ENCODE measurements at regions not wholly inside any gene's neighbourhood (a gene's known extent, or its start where the extent isn't known, plus 50 kb on each side); places are given as distances from the start of the nearest gene placed in this dataset.

DNA sequence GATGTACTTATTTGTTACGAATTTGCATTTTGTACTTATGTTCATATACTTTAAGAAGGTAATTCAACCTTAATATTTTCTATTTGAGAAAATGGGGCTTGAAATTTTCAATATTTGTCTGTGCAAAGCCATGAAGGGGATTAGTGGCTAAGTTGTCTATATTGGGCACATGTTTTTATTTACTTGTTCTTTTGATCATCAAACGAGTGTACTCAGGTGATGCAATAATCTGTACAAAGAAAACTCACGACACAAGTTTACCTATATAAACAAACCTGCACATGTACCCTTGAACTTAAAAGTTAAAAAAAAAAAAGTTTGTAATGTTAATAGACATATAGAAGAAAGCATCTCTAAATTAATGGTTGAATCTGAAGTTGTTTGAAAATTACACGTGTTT is 658.9 kb upstream of the SYT4 start (continued):
- TF ChIP-seq, protein P1, sequence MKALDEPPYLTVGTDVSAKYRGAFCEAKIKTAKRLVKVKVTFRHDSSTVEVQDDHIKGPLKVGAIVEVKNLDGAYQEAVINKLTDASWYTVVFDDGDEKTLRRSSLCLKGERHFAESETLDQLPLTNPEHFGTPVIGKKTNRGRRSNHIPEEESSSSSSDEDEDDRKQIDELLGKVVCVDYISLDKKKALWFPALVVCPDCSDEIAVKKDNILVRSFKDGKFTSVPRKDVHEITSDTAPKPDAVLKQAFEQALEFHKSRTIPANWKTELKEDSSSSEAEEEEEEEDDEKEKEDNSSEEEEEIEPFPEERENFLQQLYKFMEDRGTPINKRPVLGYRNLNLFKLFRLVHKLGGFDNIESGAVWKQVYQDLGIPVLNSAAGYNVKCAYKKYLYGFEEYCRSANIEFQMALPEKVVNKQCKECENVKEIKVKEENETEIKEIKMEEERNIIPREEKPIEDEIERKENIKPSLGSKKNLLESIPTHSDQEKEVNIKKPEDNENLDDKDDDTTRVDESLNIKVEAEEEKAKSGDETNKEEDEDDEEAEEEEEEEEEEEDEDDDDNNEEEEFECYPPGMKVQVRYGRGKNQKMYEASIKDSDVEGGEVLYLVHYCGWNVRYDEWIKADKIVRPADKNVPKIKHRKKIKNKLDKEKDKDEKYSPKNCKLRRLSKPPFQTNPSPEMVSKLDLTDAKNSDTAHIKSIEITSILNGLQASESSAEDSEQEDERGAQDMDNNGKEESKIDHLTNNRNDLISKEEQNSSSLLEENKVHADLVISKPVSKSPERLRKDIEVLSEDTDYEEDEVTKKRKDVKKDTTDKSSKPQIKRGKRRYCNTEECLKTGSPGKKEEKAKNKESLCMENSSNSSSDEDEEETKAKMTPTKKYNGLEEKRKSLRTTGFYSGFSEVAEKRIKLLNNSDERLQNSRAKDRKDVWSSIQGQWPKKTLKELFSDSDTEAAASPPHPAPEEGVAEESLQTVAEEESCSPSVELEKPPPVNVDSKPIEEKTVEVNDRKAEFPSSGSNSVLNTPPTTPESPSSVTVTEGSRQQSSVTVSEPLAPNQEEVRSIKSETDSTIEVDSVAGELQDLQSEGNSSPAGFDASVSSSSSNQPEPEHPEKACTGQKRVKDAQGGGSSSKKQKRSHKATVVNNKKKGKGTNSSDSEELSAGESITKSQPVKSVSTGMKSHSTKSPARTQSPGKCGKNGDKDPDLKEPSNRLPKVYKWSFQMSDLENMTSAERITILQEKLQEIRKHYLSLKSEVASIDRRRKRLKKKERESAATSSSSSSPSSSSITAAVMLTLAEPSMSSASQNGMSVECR (CRISPR knock-in tag; IDR thresholded peaks at IDR 0.05; ENCODE audit: borderline replicate concordance): no peak

DNA sequence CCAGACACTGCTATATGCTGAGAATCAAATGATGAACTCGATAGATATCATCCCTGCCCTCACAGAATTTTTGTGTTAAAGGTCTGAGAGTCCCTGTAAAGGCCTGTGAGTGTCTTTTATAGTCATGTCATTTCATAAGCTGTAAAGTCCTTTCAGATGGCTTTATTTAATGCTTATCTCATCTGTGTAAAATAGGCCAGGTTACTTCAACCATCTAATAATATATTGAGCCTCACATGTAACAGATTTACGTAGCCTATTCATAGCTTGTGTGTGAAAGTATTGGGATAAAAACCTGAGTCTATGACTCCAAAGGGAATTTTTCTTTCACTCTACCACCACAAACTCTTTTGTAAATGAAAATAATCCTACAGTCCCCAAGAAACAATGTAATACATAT is 672.0 kb upstream of the SYT4 start:
- ChIA-PET CTCF (no interaction called here), POLR2A (no interaction called here)
- TF ChIP-seq GTF2I (CRISPR knock-in tag; conservative IDR thresholded peaks at IDR 0.05) (no peak), MXD4 (CRISPR knock-in tag; IDR thresholded peaks at IDR 0.05; ENCODE audit: borderline replicate concordance) (no peak), ZBTB21 (CRISPR knock-in tag; IDR thresholded peaks at IDR 0.05; ENCODE audit: borderline replicate concordance) (no peak), SMAD3 (CRISPR knock-in tag; IDR thresholded peaks at IDR 0.05; ENCODE audit: borderline replicate concordance) (no peak), JAZF1 (CRISPR knock-in tag; IDR thresholded peaks at IDR 0.05) (no peak), ZNF219 (CRISPR knock-in tag; IDR thresholded peaks at IDR 0.05; ENCODE audit: borderline replicate concordance) (no peak), NR2C2 (CRISPR knock-in tag; IDR thresholded peaks at IDR 0.05) (no peak), FOXK1 (CRISPR knock-in tag; IDR thresholded peaks at IDR 0.05) (no peak), IRF2 (CRISPR knock-in tag; IDR thresholded peaks at IDR 0.05; ENCODE audit: borderline replicate concordance, low read depth) (no peak), ESRRA (CRISPR knock-in tag; IDR thresholded peaks at IDR 0.05; ENCODE audit: borderline replicate concordance) (no peak), ZNF396 (CRISPR knock-in tag; IDR thresholded peaks at IDR 0.05; ENCODE audit: borderline replicate concordance) (no peak), NR1H2 (CRISPR knock-in tag; IDR thresholded peaks at IDR 0.05) (no peak)
- TF ChIP-seq, protein P2, sequence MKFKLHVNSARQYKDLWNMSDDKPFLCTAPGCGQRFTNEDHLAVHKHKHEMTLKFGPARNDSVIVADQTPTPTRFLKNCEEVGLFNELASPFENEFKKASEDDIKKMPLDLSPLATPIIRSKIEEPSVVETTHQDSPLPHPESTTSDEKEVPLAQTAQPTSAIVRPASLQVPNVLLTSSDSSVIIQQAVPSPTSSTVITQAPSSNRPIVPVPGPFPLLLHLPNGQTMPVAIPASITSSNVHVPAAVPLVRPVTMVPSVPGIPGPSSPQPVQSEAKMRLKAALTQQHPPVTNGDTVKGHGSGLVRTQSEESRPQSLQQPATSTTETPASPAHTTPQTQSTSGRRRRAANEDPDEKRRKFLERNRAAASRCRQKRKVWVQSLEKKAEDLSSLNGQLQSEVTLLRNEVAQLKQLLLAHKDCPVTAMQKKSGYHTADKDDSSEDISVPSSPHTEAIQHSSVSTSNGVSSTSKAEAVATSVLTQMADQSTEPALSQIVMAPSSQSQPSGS (CRISPR knock-in tag; IDR thresholded peaks at IDR 0.05; ENCODE audit: borderline replicate concordance, low read depth): no peak
- TF ChIP-seq, protein P3, sequence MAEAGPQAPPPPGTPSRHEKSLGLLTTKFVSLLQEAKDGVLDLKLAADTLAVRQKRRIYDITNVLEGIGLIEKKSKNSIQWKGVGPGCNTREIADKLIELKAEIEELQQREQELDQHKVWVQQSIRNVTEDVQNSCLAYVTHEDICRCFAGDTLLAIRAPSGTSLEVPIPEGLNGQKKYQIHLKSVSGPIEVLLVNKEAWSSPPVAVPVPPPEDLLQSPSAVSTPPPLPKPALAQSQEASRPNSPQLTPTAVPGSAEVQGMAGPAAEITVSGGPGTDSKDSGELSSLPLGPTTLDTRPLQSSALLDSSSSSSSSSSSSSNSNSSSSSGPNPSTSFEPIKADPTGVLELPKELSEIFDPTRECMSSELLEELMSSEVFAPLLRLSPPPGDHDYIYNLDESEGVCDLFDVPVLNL (CRISPR knock-in tag; IDR thresholded peaks at IDR 0.05; ENCODE audit: borderline replicate concordance, low read depth): no peak
- TF ChIP-seq, protein P4, sequence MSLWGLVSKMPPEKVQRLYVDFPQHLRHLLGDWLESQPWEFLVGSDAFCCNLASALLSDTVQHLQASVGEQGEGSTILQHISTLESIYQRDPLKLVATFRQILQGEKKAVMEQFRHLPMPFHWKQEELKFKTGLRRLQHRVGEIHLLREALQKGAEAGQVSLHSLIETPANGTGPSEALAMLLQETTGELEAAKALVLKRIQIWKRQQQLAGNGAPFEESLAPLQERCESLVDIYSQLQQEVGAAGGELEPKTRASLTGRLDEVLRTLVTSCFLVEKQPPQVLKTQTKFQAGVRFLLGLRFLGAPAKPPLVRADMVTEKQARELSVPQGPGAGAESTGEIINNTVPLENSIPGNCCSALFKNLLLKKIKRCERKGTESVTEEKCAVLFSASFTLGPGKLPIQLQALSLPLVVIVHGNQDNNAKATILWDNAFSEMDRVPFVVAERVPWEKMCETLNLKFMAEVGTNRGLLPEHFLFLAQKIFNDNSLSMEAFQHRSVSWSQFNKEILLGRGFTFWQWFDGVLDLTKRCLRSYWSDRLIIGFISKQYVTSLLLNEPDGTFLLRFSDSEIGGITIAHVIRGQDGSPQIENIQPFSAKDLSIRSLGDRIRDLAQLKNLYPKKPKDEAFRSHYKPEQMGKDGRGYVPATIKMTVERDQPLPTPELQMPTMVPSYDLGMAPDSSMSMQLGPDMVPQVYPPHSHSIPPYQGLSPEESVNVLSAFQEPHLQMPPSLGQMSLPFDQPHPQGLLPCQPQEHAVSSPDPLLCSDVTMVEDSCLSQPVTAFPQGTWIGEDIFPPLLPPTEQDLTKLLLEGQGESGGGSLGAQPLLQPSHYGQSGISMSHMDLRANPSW (CRISPR knock-in tag; conservative IDR thresholded peaks at IDR 0.05; ENCODE audit: low read depth): no peak
- TF ChIP-seq, protein P5, sequence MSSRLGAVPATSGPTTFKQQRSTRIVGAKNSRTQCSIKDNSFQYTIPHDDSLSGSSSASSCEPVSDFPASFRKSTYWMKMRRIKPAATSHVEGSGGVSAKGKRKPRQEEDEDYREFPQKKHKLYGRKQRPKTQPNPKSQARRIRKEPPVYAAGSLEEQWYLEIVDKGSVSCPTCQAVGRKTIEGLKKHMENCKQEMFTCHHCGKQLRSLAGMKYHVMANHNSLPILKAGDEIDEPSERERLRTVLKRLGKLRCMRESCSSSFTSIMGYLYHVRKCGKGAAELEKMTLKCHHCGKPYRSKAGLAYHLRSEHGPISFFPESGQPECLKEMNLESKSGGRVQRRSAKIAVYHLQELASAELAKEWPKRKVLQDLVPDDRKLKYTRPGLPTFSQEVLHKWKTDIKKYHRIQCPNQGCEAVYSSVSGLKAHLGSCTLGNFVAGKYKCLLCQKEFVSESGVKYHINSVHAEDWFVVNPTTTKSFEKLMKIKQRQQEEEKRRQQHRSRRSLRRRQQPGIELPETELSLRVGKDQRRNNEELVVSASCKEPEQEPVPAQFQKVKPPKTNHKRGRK (CRISPR knock-in tag; IDR thresholded peaks at IDR 0.05; ENCODE audit: borderline replicate concordance): no peak
- no peak for DNase-seq (ENCODE audit: low spot score)
- no peak for ATAC-seq
- no peaks in the 10 kb centered on the region; the same call in 1 of the 2 replicates for H3K27me3 Mint-ChIP-seq (ENCODE audit: low read depth)
- no peak overlapping the region for H3K27ac Mint-ChIP-seq
- H3K36me3 Mint-ChIP-seq: peaks cover 19% of the 10 kb centered on the region
- no peak overlapping the region for H3K4me3 Mint-ChIP-seq
- H3K4me1 Mint-ChIP-seq: peaks cover 4% of the 10 kb centered on the region; the same call in 1 of the 2 replicates
- peaks cover 22% of the 10 kb centered on the region for H3K9me3 Mint-ChIP-seq
